HCT116 (cell line): ENCODE measurements at regions not wholly inside any gene's neighbourhood (a gene's known extent, or its start where the extent isn't known, plus 50 kb on each side); places are given as distances from the start of the nearest gene placed in this dataset.

Experiments used
- ATAC-seq: fragments of 200-7000 bp; cut with Tn5 transposase; 2 replicates; pipeline ENCODE4 v1.9.1; 2020; ENCODE audit warnings: mild to moderate bottlenecking, moderate library complexity
- BruUV-seq: library from RNA; stranded (reverse); fragments of 400-500 nt; replicated peaks from 2 replicates; lab custom pipeline; 2021; lab: Mats Ljungman, UMichigan
- CTCF ChIA-PET: fragments of 300-600 bp; sonication (Branson Sonifier 250); formaldehyde crosslinking; loops from one replicate; lab custom pipeline; 2021; ENCODE audit warnings: antibody characterized with exemption; lab: Charles Lee
- POLR2A ChIA-PET: fragments of 300-600, 350-600 bp; sonication (Branson Sonifier 250); formaldehyde crosslinking; loops from one replicate; lab custom pipeline; 2021; ENCODE audit warnings: antibody characterized with exemption; lab: Charles Lee
- RAD21 ChIA-PET, 2 experiments: fragments of 300-600 bp; sonication (Branson Sonifier 250); formaldehyde crosslinking; loops; one replicate each; lab custom pipeline; 2023; ENCODE audit warnings: low total read pairs in 2 of 2; ENCODE audit not compliant: uncharacterized antibody in 2 of 2, unreplicated experiment in 2 of 2, low non-redundant PET in 1 of 2; lab: Charles Lee
- DNase-seq: peaks from one replicate; pipeline ENCODE4 v3.0.0-alpha.2; 2010; ENCODE audit warnings: low read depth, low spot score
- H2AFZ ChIP-seq: fragments of 200-600 bp; shearing (Covaris generic), sonication (generic); 2 replicates; pipeline ENCODE4 v1.6.1; 2017; ENCODE audit warnings: low read depth, mixed run types, mixed read lengths, antibody characterized with exemption, low read length; ENCODE audit not compliant: poor library complexity, severe bottlenecking
- H3K27ac ChIP-seq: 2 replicates; pipeline ENCODE4 v1.5.1; 2012; ENCODE audit warnings: low read depth, low read length
- H3K27me3 ChIP-seq: fragments of 200-600 bp; sonication (generic); 2 replicates; pipeline ENCODE4 v1.6.1; 2016; ENCODE audit warnings: mixed run types, low read length, mixed read lengths; ENCODE audit not compliant: insufficient read depth
- H3K36me3 ChIP-seq, 2 experiments: fragments of 200-500 bp in 1 of 2; fragments of 200-600 bp in 1 of 2; sonication (Bioruptor generic) in 1 of 2; sonication (generic) in 1 of 2; 2 replicates each; pipeline versions ENCODE4 v1.5.1 to v1.6.1; 2014 to 2016; ENCODE audit warnings: low read length in 2 of 2, inconsistent platforms in 1 of 2, mixed read lengths in 1 of 2, mixed run types in 1 of 2; ENCODE audit not compliant: insufficient read depth in 2 of 2, control insufficient read depth in 1 of 2
- H3K4me1 ChIP-seq, 2 experiments: fragments of 200-600 bp in 1 of 2; sonication (generic) in 1 of 2; 2 replicates each; pipeline versions ENCODE4 v1.5.1 to v1.6.1; 2012 to 2017; ENCODE audit warnings: low read length in 2 of 2, inconsistent platforms in 1 of 2, mild to moderate bottlenecking in 1 of 2, mixed read lengths in 1 of 2, mixed run types in 1 of 2, moderate library complexity in 1 of 2; ENCODE audit not compliant: insufficient read depth in 2 of 2, control insufficient read depth in 1 of 2
- H3K4me2 ChIP-seq: fragments of 200-600 bp; sonication (generic); 2 replicates; pipeline ENCODE4 v1.6.1; 2017; ENCODE audit warnings: mixed run types, low read length, mixed read lengths
- H3K4me3 ChIP-seq, 2 experiments: fragments of 200-600 bp in 1 of 2; sonication (generic) in 1 of 2; replicated peaks in 1 of 2; 2 replicates each; pipeline ENCODE4 v1.5.1; 2011 to 2016; ENCODE audit warnings: low read length in 2 of 2, control low read depth in 1 of 2, low read depth in 1 of 2, mild to moderate bottlenecking in 1 of 2, mixed read lengths in 1 of 2, mixed run types in 1 of 2
- H3K79me2 ChIP-seq: fragments of 200-600 bp; sonication (generic); 2 replicates; pipeline ENCODE4 v1.6.1; 2017; ENCODE audit warnings: mild to moderate bottlenecking, mixed run types, low read length, moderate library complexity, mixed read lengths; ENCODE audit not compliant: insufficient read depth
- H3K9ac ChIP-seq: fragments of 200-600 bp; sonication (generic); 2 replicates; pipeline ENCODE4 v1.6.1; 2016; ENCODE audit warnings: low read length, mixed read lengths
- H3K9me2 ChIP-seq: fragments of 200-600 bp; sonication (generic), shearing (Covaris generic); 2 replicates; pipeline ENCODE4 v1.6.1; 2017; ENCODE audit warnings: mixed run types, mild to moderate bottlenecking, moderate library complexity; ENCODE audit not compliant: insufficient read depth
- H3K9me3 ChIP-seq, 2 experiments: fragments of 200-500 bp in 1 of 2; fragments of 200-600 bp in 1 of 2; sonication (Bioruptor generic) in 1 of 2; sonication (generic) in 1 of 2; 2 replicates each; pipeline ENCODE4 v1.6.1; 2014 to 2017; ENCODE audit warnings: low read length in 2 of 2, mixed read lengths in 2 of 2, inconsistent platforms in 1 of 2, low read depth in 1 of 2, mild to moderate bottlenecking in 1 of 2, mixed run types in 1 of 2, moderate library complexity in 1 of 2; ENCODE audit not compliant: control insufficient read depth in 1 of 2, insufficient read depth in 1 of 2
- H4K20me1 ChIP-seq: fragments of 200-600 bp; sonication (generic), shearing (Covaris generic); 2 replicates; pipeline ENCODE4 v1.6.1; 2017; ENCODE audit warnings: mixed run types, mild to moderate bottlenecking, moderate library complexity; ENCODE audit not compliant: insufficient read depth
- CBX3 ChIP-seq: IDR thresholded peaks from 2 replicates; pipeline ENCODE4 v1.6.1; 2012; ENCODE audit warnings: low read depth
- CEBPB ChIP-seq: IDR thresholded peaks from 2 replicates; pipeline ENCODE4 v1.6.1; 2012; ENCODE audit warnings: low read depth
- EZH2phosphoT487 ChIP-seq: fragments of 200-600 bp; IDR thresholded peaks from 2 replicates; pipeline ENCODE4 v1.6.1; 2018; ENCODE audit warnings: antibody characterized with exemption, borderline replicate concordance
- JUND ChIP-seq: IDR thresholded peaks from 2 replicates; pipeline ENCODE4 v1.6.1; 2012
- POLR2AphosphoS5 ChIP-seq: IDR thresholded peaks from 2 replicates; pipeline ENCODE4 v1.6.1; 2011; ENCODE audit warnings: mild to moderate bottlenecking, low read depth, low read length, moderate library complexity
- RAD21 ChIP-seq: IDR thresholded peaks from 2 replicates; pipeline ENCODE4 v1.6.1; 2012; ENCODE audit warnings: low read depth, mild to moderate bottlenecking
- SIN3A ChIP-seq: IDR thresholded peaks from 2 replicates; pipeline ENCODE4 v1.6.1; 2012; ENCODE audit warnings: low read depth
- SP1 ChIP-seq: IDR thresholded peaks from 2 replicates; pipeline ENCODE4 v1.6.1; 2012; ENCODE audit warnings: low read depth
- SRF ChIP-seq: IDR thresholded peaks from 2 replicates; pipeline ENCODE4 v1.6.1; 2012; ENCODE audit warnings: low read depth
- TCF7L2 ChIP-seq: IDR thresholded peaks from 2 replicates; pipeline ENCODE4 v1.7.0; 2011; ENCODE audit warnings: borderline replicate concordance, inconsistent platforms; ENCODE audit not compliant: insufficient read depth, insufficient read length; ENCODE audit errors: extremely low read depth
- YY1 ChIP-seq: IDR thresholded peaks from 2 replicates; pipeline ENCODE4 v1.6.1; 2011; ENCODE audit warnings: low read length, low read depth, moderate library complexity, mild to moderate bottlenecking; ENCODE audit not compliant: insufficient replicate concordance; ENCODE audit errors: extremely low read depth
- ZNF274 ChIP-seq: fragments of 200-500 bp; sonication (Bioruptor generic); IDR thresholded peaks from 2 replicates; pipeline ENCODE4 v1.6.1; 2014; ENCODE audit warnings: mild to moderate bottlenecking, low read depth, low read length, inconsistent platforms
- intact Hi-C: fragments of 100-400 bp; cut with micrococcal nuclease; formaldehyde crosslinking; loops from 2 replicates; pipeline ENCODE4 v1.10.0; 2022
- TF ChIP-seq, protein P1 (sequence below): IDR thresholded peaks from 2 replicates; pipeline ENCODE4 v1.6.1; 2011; ENCODE audit warnings: mild to moderate bottlenecking, low read length, moderate library complexity; ENCODE audit not compliant: insufficient replicate concordance; ENCODE audit errors: extremely low read depth

DNA sequence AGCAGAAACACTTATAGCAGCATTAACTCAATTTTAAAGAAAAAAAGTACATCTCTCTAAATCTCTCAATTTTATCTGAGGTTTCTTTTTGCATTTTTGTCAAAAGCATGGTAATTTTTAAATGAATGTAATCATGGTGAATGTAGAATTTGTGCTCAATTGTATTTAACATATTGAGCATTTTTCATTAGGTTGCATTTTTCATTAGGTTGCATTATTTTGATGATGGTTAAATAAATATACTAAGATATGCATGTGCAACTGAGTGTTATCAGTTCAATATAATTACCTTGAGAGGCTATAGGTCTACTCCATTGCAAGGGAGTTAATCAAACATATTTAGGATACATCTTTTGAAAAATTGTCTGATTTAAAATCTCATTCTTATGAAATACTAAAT, 355.1 kb upstream of the SPTLC3 start:
- Histone ChIP-seq H3K36me3 (no peaks in the 10 kb centered on the region), H3K9me3 (peaks cover 11 to 25% of the 10 kb centered on the region in 2 experiments; a peak in 2 of 4 replicates), H3K9me2 (no peaks in the 10 kb centered on the region), H3K27me3 (no peaks in the 10 kb centered on the region), H3K79me2 (no peaks in the 10 kb centered on the region), H3K4me2 (no peak overlapping the region), H3K9ac (no peak overlapping the region), H2AFZ (no peak overlapping the region), H4K20me1 (no peaks in the 10 kb centered on the region), H3K27ac (no peak overlapping the region), H3K4me1 (no peaks in the 10 kb centered on the region), H3K4me3 (no peak overlapping the region)
- ATAC-seq (no peak), DNase-seq (no peak)
- RAD21 ChIA-PET = no interaction called here
- intact Hi-C loops = no loop called here
- TF ChIP-seq ZNF274 (no peak), SRF (no peak), SIN3A (no peak), CEBPB (no peak), RAD21 (no peak), SP1 (no peak), EZH2phosphoT487 (no peak), TCF7L2 (no peak), POLR2AphosphoS5 (no peak), CBX3 (no peak)
- POLR2A ChIA-PET = no interaction called here
- BruUV-seq = no TSS peak
- CTCF ChIA-PET = no interaction called here

DNA sequence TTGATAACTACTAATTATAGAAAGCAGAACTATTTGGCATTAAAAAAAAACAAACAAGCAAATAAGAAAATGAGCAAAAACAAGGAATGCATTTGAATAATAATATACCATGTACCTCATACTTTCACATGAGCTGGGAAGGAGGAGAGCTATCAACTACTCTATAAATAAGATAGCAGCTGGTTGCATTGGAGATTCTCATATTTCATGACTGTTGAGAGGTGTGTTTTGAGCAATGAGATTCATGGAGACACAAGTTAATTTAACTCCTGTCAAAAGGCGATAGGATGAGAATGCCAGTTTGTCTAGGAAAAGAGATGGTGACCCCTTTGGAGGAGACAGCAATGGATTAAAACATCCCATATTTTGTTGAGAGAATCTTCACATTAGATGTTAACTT, 348.8 kb upstream of the SPTLC3 start:
- Histone ChIP-seq H3K9ac (no peak overlapping the region), H3K9me2 (no peaks in the 10 kb centered on the region), H3K79me2 (no peaks in the 10 kb centered on the region), H4K20me1 (no peaks in the 10 kb centered on the region), H3K4me1 (no peaks in the 10 kb centered on the region), H3K4me2 (no peak overlapping the region), H3K36me3 (no peaks in the 10 kb centered on the region), H3K9me3 (peaks cover 9 to 22% of the 10 kb centered on the region in 2 experiments; a peak in 2 of 4 replicates), H3K4me3 (no peak overlapping the region), H3K27ac (no peak overlapping the region), H3K27me3 (no peaks in the 10 kb centered on the region), H2AFZ (no peak overlapping the region)
- ATAC-seq (no peak), DNase-seq (no peak)
- ChIA-PET CTCF (no interaction called here), POLR2A (no interaction called here), RAD21 (no interaction called here)
- intact Hi-C loops = no loop called here
- no peak for TF ChIP-seq SIN3A
- TF ChIP-seq, protein P1, sequence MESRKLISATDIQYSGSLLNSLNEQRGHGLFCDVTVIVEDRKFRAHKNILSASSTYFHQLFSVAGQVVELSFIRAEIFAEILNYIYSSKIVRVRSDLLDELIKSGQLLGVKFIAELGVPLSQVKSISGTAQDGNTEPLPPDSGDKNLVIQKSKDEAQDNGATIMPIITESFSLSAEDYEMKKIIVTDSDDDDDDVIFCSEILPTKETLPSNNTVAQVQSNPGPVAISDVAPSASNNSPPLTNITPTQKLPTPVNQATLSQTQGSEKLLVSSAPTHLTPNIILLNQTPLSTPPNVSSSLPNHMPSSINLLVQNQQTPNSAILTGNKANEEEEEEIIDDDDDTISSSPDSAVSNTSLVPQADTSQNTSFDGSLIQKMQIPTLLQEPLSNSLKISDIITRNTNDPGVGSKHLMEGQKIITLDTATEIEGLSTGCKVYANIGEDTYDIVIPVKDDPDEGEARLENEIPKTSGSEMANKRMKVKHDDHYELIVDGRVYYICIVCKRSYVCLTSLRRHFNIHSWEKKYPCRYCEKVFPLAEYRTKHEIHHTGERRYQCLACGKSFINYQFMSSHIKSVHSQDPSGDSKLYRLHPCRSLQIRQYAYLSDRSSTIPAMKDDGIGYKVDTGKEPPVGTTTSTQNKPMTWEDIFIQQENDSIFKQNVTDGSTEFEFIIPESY = no peak
- TF ChIP-seq JUND = no peak
- TF ChIP-seq YY1 = no peak
- BruUV-seq = no TSS peak
